Mammary epithelial cell (primary cell): ENCODE measurements at regions not wholly inside any gene's neighbourhood (a gene's known extent, or its start where the extent isn't known, plus 50 kb on each side); places are given as distances from the start of the nearest gene placed in this dataset.

Experiments
- EZH2 ChIP-seq: IDR thresholded peaks from 2 replicates; pipeline ENCODE4 v1.6.1; 2012; ENCODE audit warnings: low read length, inconsistent platforms, borderline replicate concordance
- TF ChIP-seq, protein P1 (sequence below), 2 donors: IDR thresholded peaks in 1 of 2; conservative IDR thresholded peaks in 1 of 2; 2 replicates each; pipeline ENCODE4 v1.5.1; 2011 to 2012; ENCODE audit warnings: inconsistent platforms in 2 of 2, low read length in 2 of 2, mild to moderate bottlenecking in 2 of 2, control low read depth in 1 of 2, low read depth in 1 of 2; ENCODE audit not compliant: insufficient read depth in 1 of 2; ENCODE audit errors: extremely low read depth in 1 of 2

DNA sequence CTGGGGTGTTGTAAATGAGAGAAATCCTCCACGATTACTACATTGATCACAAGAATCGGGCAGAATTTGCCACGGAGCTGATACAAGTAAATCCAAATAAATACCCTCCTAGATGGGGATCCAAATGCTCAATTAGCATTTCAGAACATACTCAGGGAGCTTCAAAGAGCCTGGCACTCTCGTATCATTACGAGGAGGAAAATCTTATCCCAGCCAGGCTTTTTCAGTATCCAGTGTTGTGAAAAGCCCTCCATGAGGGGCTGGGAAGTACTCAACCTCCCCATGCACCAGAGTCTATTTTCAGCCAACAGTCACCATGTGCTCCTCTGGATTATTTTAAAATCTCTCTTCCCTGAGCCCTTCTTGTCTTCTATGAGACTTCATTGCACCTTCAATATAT, 122.6 kb upstream of the ARRDC4 start:
- TF ChIP-seq, protein P1, sequence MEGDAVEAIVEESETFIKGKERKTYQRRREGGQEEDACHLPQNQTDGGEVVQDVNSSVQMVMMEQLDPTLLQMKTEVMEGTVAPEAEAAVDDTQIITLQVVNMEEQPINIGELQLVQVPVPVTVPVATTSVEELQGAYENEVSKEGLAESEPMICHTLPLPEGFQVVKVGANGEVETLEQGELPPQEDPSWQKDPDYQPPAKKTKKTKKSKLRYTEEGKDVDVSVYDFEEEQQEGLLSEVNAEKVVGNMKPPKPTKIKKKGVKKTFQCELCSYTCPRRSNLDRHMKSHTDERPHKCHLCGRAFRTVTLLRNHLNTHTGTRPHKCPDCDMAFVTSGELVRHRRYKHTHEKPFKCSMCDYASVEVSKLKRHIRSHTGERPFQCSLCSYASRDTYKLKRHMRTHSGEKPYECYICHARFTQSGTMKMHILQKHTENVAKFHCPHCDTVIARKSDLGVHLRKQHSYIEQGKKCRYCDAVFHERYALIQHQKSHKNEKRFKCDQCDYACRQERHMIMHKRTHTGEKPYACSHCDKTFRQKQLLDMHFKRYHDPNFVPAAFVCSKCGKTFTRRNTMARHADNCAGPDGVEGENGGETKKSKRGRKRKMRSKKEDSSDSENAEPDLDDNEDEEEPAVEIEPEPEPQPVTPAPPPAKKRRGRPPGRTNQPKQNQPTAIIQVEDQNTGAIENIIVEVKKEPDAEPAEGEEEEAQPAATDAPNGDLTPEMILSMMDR (conservative IDR thresholded peaks at IDR 0.05 in 1 of 2, IDR thresholded peaks at IDR 0.05 in 1 of 2; ENCODE audit: extremely low read depth in 1 of 2, insufficient read depth in 1 of 2, low read depth in 1 of 2, low read length in 2 of 2): no peak
- no peak for TF ChIP-seq EZH2
